HEK293 (cell line): ENCODE measurements at regions not wholly inside any gene's neighbourhood (a gene's known extent, or its start where the extent isn't known, plus 50 kb on each side); places are given as distances from the start of the nearest gene placed in this dataset.

ENCODE experiments used
- CTCF ChIA-PET: fragments of 350-600 bp; formaldehyde crosslinking; extraction: SDS; loops from one replicate; lab custom pipeline; 2021; ENCODE audit warnings: antibody characterized with exemption; lab: Yijun Ruan, JAX
- POLR2A ChIA-PET: fragments of 300-600 bp; formaldehyde crosslinking; extraction: SDS; loops from one replicate; lab custom pipeline; 2020; ENCODE audit warnings: antibody characterized with exemption, inconsistent platforms; lab: Yijun Ruan, JAX
- H3K27ac ChIP-seq: fragments of 200-500 bp; sonication (Bioruptor generic); 2 replicates; pipeline ENCODE4 v1.5.1; 2014; ENCODE audit warnings: low read depth, low read length, control low read depth, inconsistent platforms; ENCODE audit errors: extremely low read depth
- H3K36me3 ChIP-seq, 2 experiments: fragments of 200-500 bp in 1 of 2; sonication (Bioruptor generic) in 1 of 2; 1 replicate in 1 of 2; 2 replicates in 1 of 2; pipeline ENCODE4 v1.5.1; 2014 to 2017; ENCODE audit warnings: inconsistent platforms in 2 of 2, low read length in 2 of 2; ENCODE audit not compliant: control insufficient read depth in 2 of 2, insufficient read depth in 1 of 2
- H3K4me1 ChIP-seq: fragments of 200-500 bp; sonication (Bioruptor generic); 2 replicates; pipeline ENCODE4 v1.5.1; 2014; ENCODE audit warnings: mild to moderate bottlenecking, low read length, inconsistent platforms; ENCODE audit not compliant: control insufficient read depth, insufficient read depth
- H3K4me3 ChIP-seq: 2 replicates; pipeline ENCODE4 v1.5.1; 2011; ENCODE audit warnings: low read depth, mild to moderate bottlenecking, control low read depth, low read length, moderate library complexity
- H3K9me3 ChIP-seq: fragments of 200-500 bp; sonication (Bioruptor generic); 2 replicates; pipeline ENCODE4 v1.5.1; 2014; ENCODE audit warnings: low read depth, low read length, inconsistent platforms; ENCODE audit not compliant: control insufficient read depth, insufficient read depth
- AEBP2 ChIP-seq: fragments of 450-650 bp; formaldehyde crosslinking; IDR thresholded peaks from 2 replicates; pipeline ENCODE4 v1.5.1; 2016; ENCODE audit warnings: missing biosample characterization, missing genetic modification characterization, borderline replicate concordance
- HIC1 ChIP-seq: fragments of 450-650 bp; formaldehyde crosslinking; IDR thresholded peaks from 2 replicates; pipeline ENCODE4 v1.5.1; 2016; ENCODE audit warnings: missing biosample characterization, missing genetic modification characterization
- TRIM28 ChIP-seq: IDR thresholded peaks from 2 replicates; pipeline ENCODE4 v1.6.1; 2011; ENCODE audit warnings: low read length, control low read depth, borderline replicate concordance
- WT1 ChIP-seq: fragments of 450-650 bp; formaldehyde crosslinking; IDR thresholded peaks from 2 replicates; pipeline ENCODE4 v1.5.1; 2016; ENCODE audit warnings: missing biosample characterization, missing genetic modification characterization
- ZBTB7A ChIP-seq: fragments of 450-650 bp; formaldehyde crosslinking; IDR thresholded peaks from 2 replicates; pipeline ENCODE4 v1.5.1; 2016; ENCODE audit warnings: low read depth, missing biosample characterization, missing genetic modification characterization
- ZFP37 ChIP-seq: fragments of 450-650 bp; formaldehyde crosslinking; IDR thresholded peaks from 2 replicates; pipeline ENCODE4 v1.5.1; 2016; ENCODE audit warnings: missing biosample characterization, missing genetic modification characterization
- ZNF138 ChIP-seq: fragments of 450-650 bp; formaldehyde crosslinking; IDR thresholded peaks from 2 replicates; pipeline ENCODE4 v1.5.1; 2016; ENCODE audit warnings: missing biosample characterization, missing genetic modification characterization, borderline replicate concordance
- ZNF184 ChIP-seq: fragments of 450-650 bp; IDR thresholded peaks from 2 replicates; pipeline ENCODE4 v1.5.1; 2018; ENCODE audit warnings: missing biosample characterization, mild to moderate bottlenecking, missing genetic modification characterization
- ZNF23 ChIP-seq: fragments of 450-650 bp; formaldehyde crosslinking; IDR thresholded peaks from 2 replicates; pipeline ENCODE4 v1.5.1; 2016; ENCODE audit warnings: missing biosample characterization, missing genetic modification characterization, borderline replicate concordance
- ZNF324 ChIP-seq: fragments of 450-650 bp; formaldehyde crosslinking; IDR thresholded peaks from 2 replicates; pipeline ENCODE4 v1.5.1; 2016; ENCODE audit warnings: missing biosample characterization, missing genetic modification characterization
- ZNF366 ChIP-seq: fragments of 450-650 bp; formaldehyde crosslinking; conservative IDR thresholded peaks from 2 replicates; pipeline ENCODE4 v1.5.1; 2016; ENCODE audit warnings: missing biosample characterization, missing genetic modification characterization
- ZNF433 ChIP-seq: fragments of 450-650 bp; formaldehyde crosslinking; IDR thresholded peaks from 2 replicates; pipeline ENCODE4 v1.5.1; 2016; ENCODE audit warnings: missing biosample characterization, missing genetic modification characterization, low read depth
- ZNF514 ChIP-seq: fragments of 450-650 bp; formaldehyde crosslinking; IDR thresholded peaks from 2 replicates; pipeline ENCODE4 v1.5.1; 2016; ENCODE audit warnings: missing biosample characterization, missing genetic modification characterization
- ZNF596 ChIP-seq: fragments of 450-650 bp; IDR thresholded peaks from 2 replicates; pipeline ENCODE4 v1.5.0; 2018; ENCODE audit warnings: missing biosample characterization, mild to moderate bottlenecking, missing genetic modification characterization, moderate library complexity
- ZNF610 ChIP-seq: fragments of 450-650 bp; formaldehyde crosslinking; IDR thresholded peaks from 2 replicates; pipeline ENCODE4 v1.5.1; 2016; ENCODE audit warnings: missing biosample characterization, missing genetic modification characterization, borderline replicate concordance
- ZNF704 ChIP-seq: fragments of 450-650 bp; formaldehyde crosslinking; IDR thresholded peaks from 2 replicates; pipeline ENCODE4 v1.5.1; 2016; ENCODE audit warnings: missing biosample characterization, missing genetic modification characterization
- TF ChIP-seq, protein P1 (sequence below): fragments of 450-650 bp; formaldehyde crosslinking; IDR thresholded peaks from 2 replicates; pipeline ENCODE4 v1.5.1; 2016; ENCODE audit warnings: missing biosample characterization, missing genetic modification characterization
- TF ChIP-seq, protein P2 (sequence below): fragments of 450-650 bp; IDR thresholded peaks from 2 replicates; pipeline ENCODE4 v1.5.1; 2018; ENCODE audit warnings: missing biosample characterization, mild to moderate bottlenecking, missing genetic modification characterization
- TF ChIP-seq, protein P3 (sequence below): fragments of 450-650 bp; formaldehyde crosslinking; IDR thresholded peaks from 2 replicates; pipeline ENCODE4 v1.5.1; 2017; ENCODE audit warnings: missing biosample characterization, missing genetic modification characterization

DNA sequence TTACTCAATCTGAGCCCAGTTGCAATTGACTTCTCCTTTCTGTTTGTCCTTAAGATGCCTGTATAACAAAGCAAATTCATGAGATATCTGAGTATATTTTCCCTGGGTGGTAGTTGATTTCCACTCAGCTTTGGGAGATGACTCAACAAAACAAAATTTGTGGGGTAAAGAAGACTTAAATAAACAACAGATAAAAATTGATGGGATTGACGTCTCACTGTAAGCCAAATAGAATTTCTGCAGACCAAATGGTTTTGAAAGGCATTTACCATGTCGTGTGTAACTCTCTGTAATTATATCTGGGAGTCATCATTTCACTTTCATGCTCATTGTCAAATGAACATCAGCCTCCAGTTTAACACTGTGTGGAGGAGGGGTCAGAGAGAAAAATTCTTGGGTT lies 255.4 kb upstream of the MYO3A start:
- Histone ChIP-seq H3K9me3 (no peaks in the 10 kb centered on the region), H3K36me3 (no peaks in the 10 kb centered on the region), H3K4me1 (0 out of 2 replicates have a peak, but pooled peaks cover 4% of the 10 kb centered on the region), H3K4me3 (no peak overlapping the region), H3K27ac (no peak overlapping the region)
- TF ChIP-seq HIC1 (tag by site-specific recombination) (no peak), ZNF704 (no peak), ZNF324 (tag by site-specific recombination) (no peak), ZNF23 (tag by site-specific recombination) (no peak), ZNF610 (tag by site-specific recombination) (no peak), ZNF184 (tag by site-specific recombination) (no peak), ZNF596 (no peak), TRIM28 (no peak), ZNF433 (tag by site-specific recombination) (no peak), ZNF138 (tag by site-specific recombination) (no peak), ZBTB7A (tag by site-specific recombination) (no peak), AEBP2 (tag by site-specific recombination) (no peak), ZFP37 (tag by site-specific recombination) (no peak), ZNF366 (tag by site-specific recombination) (no peak), WT1 (tag by site-specific recombination) (no peak), ZNF514 (tag by site-specific recombination) (no peak)
- TF ChIP-seq, protein P1, sequence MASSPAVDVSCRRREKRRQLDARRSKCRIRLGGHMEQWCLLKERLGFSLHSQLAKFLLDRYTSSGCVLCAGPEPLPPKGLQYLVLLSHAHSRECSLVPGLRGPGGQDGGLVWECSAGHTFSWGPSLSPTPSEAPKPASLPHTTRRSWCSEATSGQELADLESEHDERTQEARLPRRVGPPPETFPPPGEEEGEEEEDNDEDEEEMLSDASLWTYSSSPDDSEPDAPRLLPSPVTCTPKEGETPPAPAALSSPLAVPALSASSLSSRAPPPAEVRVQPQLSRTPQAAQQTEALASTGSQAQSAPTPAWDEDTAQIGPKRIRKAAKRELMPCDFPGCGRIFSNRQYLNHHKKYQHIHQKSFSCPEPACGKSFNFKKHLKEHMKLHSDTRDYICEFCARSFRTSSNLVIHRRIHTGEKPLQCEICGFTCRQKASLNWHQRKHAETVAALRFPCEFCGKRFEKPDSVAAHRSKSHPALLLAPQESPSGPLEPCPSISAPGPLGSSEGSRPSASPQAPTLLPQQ (tag by site-specific recombination), result no peak
- TF ChIP-seq, protein P2, sequence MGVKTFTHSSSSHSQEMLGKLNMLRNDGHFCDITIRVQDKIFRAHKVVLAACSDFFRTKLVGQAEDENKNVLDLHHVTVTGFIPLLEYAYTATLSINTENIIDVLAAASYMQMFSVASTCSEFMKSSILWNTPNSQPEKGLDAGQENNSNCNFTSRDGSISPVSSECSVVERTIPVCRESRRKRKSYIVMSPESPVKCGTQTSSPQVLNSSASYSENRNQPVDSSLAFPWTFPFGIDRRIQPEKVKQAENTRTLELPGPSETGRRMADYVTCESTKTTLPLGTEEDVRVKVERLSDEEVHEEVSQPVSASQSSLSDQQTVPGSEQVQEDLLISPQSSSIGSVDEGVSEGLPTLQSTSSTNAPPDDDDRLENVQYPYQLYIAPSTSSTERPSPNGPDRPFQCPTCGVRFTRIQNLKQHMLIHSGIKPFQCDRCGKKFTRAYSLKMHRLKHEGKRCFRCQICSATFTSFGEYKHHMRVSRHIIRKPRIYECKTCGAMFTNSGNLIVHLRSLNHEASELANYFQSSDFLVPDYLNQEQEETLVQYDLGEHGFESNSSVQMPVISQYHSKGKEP, result no peak
- TF ChIP-seq, protein P3, sequence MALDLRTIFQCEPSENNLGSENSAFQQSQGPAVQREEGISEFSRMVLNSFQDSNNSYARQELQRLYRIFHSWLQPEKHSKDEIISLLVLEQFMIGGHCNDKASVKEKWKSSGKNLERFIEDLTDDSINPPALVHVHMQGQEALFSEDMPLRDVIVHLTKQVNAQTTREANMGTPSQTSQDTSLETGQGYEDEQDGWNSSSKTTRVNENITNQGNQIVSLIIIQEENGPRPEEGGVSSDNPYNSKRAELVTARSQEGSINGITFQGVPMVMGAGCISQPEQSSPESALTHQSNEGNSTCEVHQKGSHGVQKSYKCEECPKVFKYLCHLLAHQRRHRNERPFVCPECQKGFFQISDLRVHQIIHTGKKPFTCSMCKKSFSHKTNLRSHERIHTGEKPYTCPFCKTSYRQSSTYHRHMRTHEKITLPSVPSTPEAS (tag by site-specific recombination), result no peak
- ChIA-PET CTCF (no interaction called here), POLR2A (interaction anchor here (1.0 kb wide), 1 partner anchor 8 kb away, joined by 3 read pairs; no protein-coding TSS in a partner anchor)
